Endothelial cell of umbilical vein (primary cell): ENCODE measurements at regions not wholly inside any gene's neighbourhood (a gene's known extent, or its start where the extent isn't known, plus 50 kb on each side); places are given as distances from the start of the nearest gene placed in this dataset.

ENCODE experiments used
- BruUV-seq: library from RNA; stranded (reverse); fragments of 400-500 nt; replicated peaks from 2 replicates; lab custom pipeline; 2021; lab: Mats Ljungman, UMichigan
- CTCF ChIA-PET: fragments of 300-600, 350-600 bp; sonication (Branson Sonifier 250); formaldehyde crosslinking; loops from one replicate; lab custom pipeline; 2021; ENCODE audit warnings: antibody characterized with exemption, inconsistent platforms; lab: Charles Lee
- POLR2A ChIA-PET: fragments of 300-600, 350-600 bp; sonication (Branson Sonifier 250); formaldehyde crosslinking; loops from one replicate; lab custom pipeline; 2021; ENCODE audit warnings: antibody characterized with exemption, inconsistent platforms; lab: Charles Lee
- DNase-seq: peaks from one replicate; pipeline ENCODE4 v3.0.0-alpha.2; 2011; ENCODE audit warnings: low read depth, low spot score
- FAIRE-seq: peaks from 2 replicates; lab custom pipeline; 2011; peaks lifted over from hg19 to GRCh38; lab: Jason Lieb, UNC
- H2AFZ ChIP-seq: 2 replicates; pipeline ENCODE4 v1.6.0; 2012; ENCODE audit warnings: low read depth, low read length, control low read depth, inconsistent platforms
- H3K27ac ChIP-seq: 2 replicates; pipeline ENCODE4 v1.5.1; 2011; ENCODE audit warnings: low read depth, mild to moderate bottlenecking, control low read depth, low read length, moderate library complexity; ENCODE audit not compliant: insufficient read depth
- H3K27me3 ChIP-seq, 2 experiments: 2 replicates each; pipeline versions ENCODE4 v1.6.0 to v1.6.1; 2011; ENCODE audit warnings: low read length in 2 of 2, mixed read lengths in 1 of 2; ENCODE audit not compliant: control insufficient read depth in 2 of 2, insufficient read depth in 2 of 2
- H3K36me3 ChIP-seq, 2 experiments: 2 replicates in 1 of 2; 3 replicates in 1 of 2; pipeline ENCODE4 v1.5.1; 2011; ENCODE audit warnings: low read length in 2 of 2, mild to moderate bottlenecking in 1 of 2, moderate library complexity in 1 of 2; ENCODE audit not compliant: control insufficient read depth in 2 of 2, insufficient read depth in 2 of 2; ENCODE audit errors: extremely low read depth in 1 of 2
- H3K4me1 ChIP-seq: 3 replicates; pipeline ENCODE4 v1.5.1; 2011; ENCODE audit warnings: mild to moderate bottlenecking, low read length; ENCODE audit not compliant: control insufficient read depth, insufficient read depth; ENCODE audit errors: extremely low read depth
- H3K4me2 ChIP-seq: 2 replicates; pipeline ENCODE4 v1.6.1; 2011; ENCODE audit warnings: low read length, control low read depth, mixed read lengths; ENCODE audit not compliant: insufficient read depth
- H3K4me3 ChIP-seq, 3 experiments: fragments of 200-600 bp in 1 of 3; sonication (generic), shearing (Covaris generic) in 1 of 3; replicated peaks in 1 of 3; 2 replicates each; pipeline ENCODE4 v1.5.1; 2011 to 2016; ENCODE audit warnings: control low read depth in 3 of 3, low read length in 3 of 3, mild to moderate bottlenecking in 2 of 3, inconsistent platforms in 1 of 3, low read depth in 1 of 3, moderate library complexity in 1 of 3; ENCODE audit not compliant: insufficient read depth in 1 of 3
- H3K79me2 ChIP-seq: 2 replicates; pipeline ENCODE4 v1.6.0; 2012; ENCODE audit warnings: low read length, inconsistent platforms; ENCODE audit not compliant: control insufficient read depth, insufficient read depth
- H3K9ac ChIP-seq: replicated peaks from 2 replicates; pipeline ENCODE3; 2011; ENCODE audit warnings: low read length, control low read depth; ENCODE audit not compliant: insufficient read depth; ENCODE audit errors: extremely low read depth
- H3K9me1 ChIP-seq: replicated peaks from 3 replicates; pipeline ENCODE4 v1.6.0; 2011; ENCODE audit warnings: mild to moderate bottlenecking, low read length; ENCODE audit not compliant: control insufficient read depth, insufficient read depth; ENCODE audit errors: extremely low read depth
- H3K9me3 ChIP-seq: replicated peaks from 2 replicates; pipeline ENCODE4 v1.5.1; 2012; ENCODE audit warnings: low read length, inconsistent platforms; ENCODE audit not compliant: control insufficient read depth, insufficient read depth
- H4K20me1 ChIP-seq: replicated peaks from 2 replicates; pipeline ENCODE3; 2011; ENCODE audit warnings: mild to moderate bottlenecking, low read length; ENCODE audit not compliant: control insufficient read depth, insufficient read depth; ENCODE audit errors: extremely low read depth
- CTCF ChIP-seq, 2 donors: IDR thresholded peaks; 1 replicate in 1 of 2; 2 replicates in 1 of 2; pipeline ENCODE4 v1.5.1; 2011; ENCODE audit warnings: low read length in 2 of 2, mild to moderate bottlenecking in 2 of 2, moderate library complexity in 2 of 2, control low read depth in 1 of 2, inconsistent platforms in 1 of 2, low read depth in 1 of 2; ENCODE audit not compliant: insufficient read depth in 1 of 2; ENCODE audit errors: extremely low read depth in 1 of 2
- EZH2 ChIP-seq: IDR thresholded peaks from 2 replicates; pipeline ENCODE4 v1.6.1; 2012; ENCODE audit warnings: borderline replicate concordance, low read depth, mild to moderate bottlenecking, moderate library complexity, low read length, inconsistent platforms; ENCODE audit not compliant: severe bottlenecking
- FOS ChIP-seq: IDR thresholded peaks from 2 replicates; pipeline ENCODE4 v1.6.1; 2011; ENCODE audit warnings: mild to moderate bottlenecking, low read length, moderate library complexity, borderline replicate concordance; ENCODE audit not compliant: insufficient read depth
- GATA2 ChIP-seq: IDR thresholded peaks from 2 replicates; pipeline ENCODE4 v1.7.0; 2011; ENCODE audit warnings: low read depth, mild to moderate bottlenecking, moderate library complexity, mixed read lengths, low read length; ENCODE audit not compliant: insufficient read length, insufficient read depth
- JUN ChIP-seq: IDR thresholded peaks from 2 replicates; pipeline ENCODE4 v1.6.1; 2011; ENCODE audit warnings: borderline replicate concordance, low read depth; ENCODE audit not compliant: insufficient read length, insufficient read depth
- MAX ChIP-seq: IDR thresholded peaks from 2 replicates; pipeline ENCODE4 v1.6.1; 2011; ENCODE audit not compliant: insufficient read depth, insufficient read length
- MYC ChIP-seq: IDR thresholded peaks from one replicate; pipeline ENCODE4 v1.6.1; 2011; ENCODE audit warnings: mild to moderate bottlenecking, low read depth, low read length
- POLR2A ChIP-seq: IDR thresholded peaks from 2 replicates; pipeline ENCODE4 v1.6.1; 2012; ENCODE audit warnings: low read depth, mild to moderate bottlenecking, control low read depth, low read length
- POLR2AphosphoS5 ChIP-seq: IDR thresholded peaks from 2 replicates; pipeline ENCODE4 v1.6.1; 2012; ENCODE audit warnings: low read depth, mild to moderate bottlenecking, control low read depth, low read length, moderate library complexity; ENCODE audit not compliant: insufficient read depth
- dilution Hi-C: fragments of 300-500 bp; cut with MboI; formaldehyde crosslinking; loops from one replicate; pipeline ENCODE4 v1.15.0; 2019; ENCODE audit warnings: low sequenced_read_pairs; ENCODE audit not compliant: extremely low pct_ligation_motif_present
- intact Hi-C: fragments of 100-400 bp; cut with micrococcal nuclease; formaldehyde crosslinking; loops from one replicate; pipeline ENCODE4 v1.10.0; 2022

- Histone ChIP-seq H2AFZ (no peak overlapping the region), H3K9me1 (no peaks in the 10 kb centered on the region), H3K4me2 (no peak overlapping the region), H3K27me3 (no peaks in the 10 kb centered on the region), H3K79me2 (no peaks in the 10 kb centered on the region), H3K9ac (no peak overlapping the region), H3K27ac (no peak overlapping the region), H4K20me1 (no peaks in the 10 kb centered on the region), H3K4me1 (no peaks in the 10 kb centered on the region), H3K4me3 (no peak overlapping the region), H3K36me3 (no peaks in the 10 kb centered on the region), H3K9me3 (no peaks in the 10 kb centered on the region)
- BruUV-seq, result no TSS peak
- DNase-seq (no peak), FAIRE-seq (no peak)
- intact Hi-C loops (no loop called here), dilution Hi-C loops (no loop called here)
- ChIA-PET CTCF (no interaction called here), POLR2A (no interaction called here)
- TF ChIP-seq MYC (no peak), CTCF (IDR thresholded peaks at IDR 0.05; ENCODE audit: extremely low read depth in 1 of 2, insufficient read depth in 1 of 2, low read depth in 1 of 2, low read length in 2 of 2) (no peak), JUN (no peak), EZH2 (no peak), MAX (no peak), POLR2A (no peak), POLR2AphosphoS5 (no peak), FOS (no peak), GATA2 (no peak)
Measured at GRCh38 chr5:110968246-110969005, 103.1 kb upstream of the TSLP start.
